Fibroblast of gingiva (primary cell): ENCODE measurements at regions not wholly inside any gene's neighbourhood (a gene's known extent, or its start where the extent isn't known, plus 50 kb on each side); places are given as distances from the start of the nearest gene placed in this dataset.
"Not testable (repeated sequence)": the region's sequence is repeated elsewhere in the genome, so short reads cannot be mapped to it uniquely, and the experiment has no call there.

Experiments
- DNase-seq: peaks from one replicate; pipeline ENCODE4 v3.0.0-alpha.2; 2011; ENCODE audit warnings: low read depth

DNA sequence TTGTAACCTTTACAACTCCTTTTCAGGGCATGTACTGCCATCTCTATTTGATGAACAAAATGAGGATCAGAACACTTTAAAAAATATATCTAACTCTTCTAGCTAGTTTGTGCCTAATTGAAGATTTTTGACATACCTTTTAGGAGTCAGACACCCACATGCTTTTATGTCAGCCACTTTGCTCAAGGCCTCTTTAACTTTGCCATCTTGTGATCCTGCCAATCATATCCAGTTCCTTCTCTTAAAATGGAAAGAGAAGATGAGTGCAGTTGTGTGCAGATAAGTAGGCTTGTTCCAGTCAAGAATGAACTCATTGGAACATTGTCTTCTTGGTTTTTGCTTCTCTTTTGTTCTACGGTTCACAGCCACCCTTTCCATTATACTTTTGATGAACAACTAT is 425.6 kb upstream of the TNC start:
- no peak for DNase-seq

DNA sequence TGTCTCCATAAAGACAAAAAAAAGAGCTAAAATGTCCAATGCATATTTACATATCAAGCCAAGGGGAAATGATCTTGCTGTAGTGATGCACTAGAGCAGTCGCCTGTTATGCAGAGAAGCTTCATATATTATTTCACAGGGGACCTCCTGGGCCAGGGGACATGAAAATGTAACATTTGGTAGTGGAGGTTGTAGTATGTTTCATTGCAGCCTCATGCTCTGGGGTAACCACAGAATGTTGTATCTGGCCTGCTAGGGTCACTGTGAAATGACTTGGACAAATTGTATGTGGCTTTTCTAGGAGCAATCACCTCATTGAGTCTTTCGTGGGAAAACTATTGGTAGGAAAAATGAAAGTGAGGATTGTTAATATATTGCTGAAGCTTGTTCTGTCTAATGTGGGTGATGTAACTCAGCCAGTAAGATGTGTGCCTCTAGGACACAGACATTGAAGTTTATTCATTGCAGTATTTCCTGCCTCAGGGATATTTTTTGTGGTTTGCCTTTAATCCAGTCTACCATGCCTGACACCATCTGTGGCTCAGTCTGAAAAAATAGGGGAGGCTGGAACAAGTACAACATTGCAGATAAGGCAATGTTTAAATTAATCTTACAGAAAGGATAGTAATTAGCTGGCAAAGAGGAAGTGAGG is 430.8 kb upstream of the TNC start:
- peak; percentile 27 for DNase-seq

DNA sequence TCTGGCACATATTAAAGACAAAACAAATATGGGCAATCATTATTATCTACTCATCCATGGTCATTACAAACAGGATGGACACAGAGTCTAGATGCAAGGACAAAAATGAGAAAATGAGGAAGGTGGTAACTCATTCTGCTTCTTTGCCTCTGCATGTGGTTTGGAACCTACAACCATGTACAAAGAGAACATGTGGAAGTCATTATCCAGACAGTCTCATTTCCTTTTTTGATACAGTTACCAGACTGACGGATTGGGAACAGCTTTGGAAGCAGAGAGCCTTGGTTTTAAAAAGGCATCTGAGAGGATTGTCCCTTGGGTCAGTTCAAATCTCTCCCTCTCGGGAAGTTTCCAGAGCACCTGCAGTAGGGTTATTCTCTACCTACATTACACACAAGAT is 433.4 kb upstream of the TNC start:
- peak; percentile 53 for DNase-seq

GRCh38 chr9:115553060-115553773 is 435.3 kb upstream of the TNC start:
- DNase-seq: no peak

GRCh38 chr9:115556432-115556831 is 438.5 kb upstream of the TNC start:
- DNase-seq: no peak

DNA sequence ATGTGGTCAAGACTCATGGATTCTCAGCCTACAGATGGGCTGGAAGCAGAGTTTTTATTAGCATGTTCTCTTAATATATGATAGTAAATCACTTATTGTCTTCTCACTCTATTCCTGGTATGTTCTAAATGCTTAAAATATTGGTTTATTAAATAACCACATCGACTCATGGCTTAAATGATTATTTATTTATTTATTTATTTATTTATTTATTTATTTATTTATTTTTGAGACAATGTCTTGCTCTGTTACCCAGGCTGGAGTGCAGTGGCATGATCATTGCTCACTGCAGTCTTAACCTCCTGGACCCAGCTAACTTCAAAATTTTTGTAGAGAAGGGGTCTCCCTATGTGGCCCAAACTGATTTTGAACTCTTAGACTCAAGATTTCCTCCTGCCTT is 457.2 kb upstream of the TNC start:
- no peak for DNase-seq

GRCh38 chr9:115585458-115585857 is 467.5 kb upstream of the TNC start:
- not testable (repeated sequence) for DNase-seq

DNA sequence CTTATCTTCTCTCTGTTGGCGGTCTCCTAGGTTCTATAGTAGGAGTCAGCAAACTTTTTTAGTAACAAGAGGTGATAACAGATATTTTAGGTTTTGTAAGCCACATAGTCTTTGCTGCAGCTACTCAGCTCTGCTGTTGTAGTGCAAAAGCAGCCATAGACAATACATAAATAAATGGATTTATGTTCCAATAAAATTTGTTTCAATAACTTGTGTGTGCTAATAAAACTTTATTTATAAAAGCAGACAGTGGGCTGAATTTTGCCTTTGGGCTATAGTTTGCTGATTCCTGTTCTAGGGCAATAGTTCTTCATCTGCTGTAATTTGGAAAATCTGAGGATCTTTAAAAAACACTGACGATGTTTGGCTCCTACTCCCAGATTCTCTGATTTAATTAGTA is 469.4 kb upstream of the TNC start:
- DNase-seq: no peak

- peak; percentile 93 for DNase-seq
Measured at GRCh38 chr9:115590011-115590410, 472.1 kb upstream of the TNC start.

DNA sequence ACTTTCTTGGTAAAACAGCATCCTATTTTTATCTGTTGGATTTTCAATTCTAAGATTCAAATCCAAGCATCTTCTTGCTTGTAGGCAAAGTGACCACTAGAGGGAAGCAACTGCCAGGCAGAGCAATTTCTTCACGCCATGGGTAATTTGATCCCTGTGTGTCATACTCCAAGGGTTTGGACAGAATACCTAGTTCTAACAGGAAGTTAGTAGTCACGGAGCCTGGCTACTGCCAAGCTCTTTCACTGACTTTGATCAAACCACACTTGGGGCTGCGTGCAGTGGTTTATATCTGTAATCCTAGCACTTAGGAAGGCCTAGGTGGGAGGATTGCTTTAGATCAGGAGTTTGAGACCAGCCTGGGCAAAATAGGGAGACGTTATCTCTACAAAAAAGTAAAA is 473.6 kb upstream of the TNC start:
- peak; percentile 99 for DNase-seq

GRCh38 chr9:115593587-115594091 is 475.7 kb upstream of the TNC start:
- peak; percentile 52 for DNase-seq

- DNase-seq: no peak
Measured at GRCh38 chr9:115594557-115594956, 476.6 kb upstream of the TNC start.

GRCh38 chr9:115596021-115596745 is 478.2 kb upstream of the TNC start:
- DNase-seq: peak; percentile 98

GRCh38 chr9:115596746-115597080 is 478.8 kb upstream of the TNC start:
- no peak for DNase-seq

DNA sequence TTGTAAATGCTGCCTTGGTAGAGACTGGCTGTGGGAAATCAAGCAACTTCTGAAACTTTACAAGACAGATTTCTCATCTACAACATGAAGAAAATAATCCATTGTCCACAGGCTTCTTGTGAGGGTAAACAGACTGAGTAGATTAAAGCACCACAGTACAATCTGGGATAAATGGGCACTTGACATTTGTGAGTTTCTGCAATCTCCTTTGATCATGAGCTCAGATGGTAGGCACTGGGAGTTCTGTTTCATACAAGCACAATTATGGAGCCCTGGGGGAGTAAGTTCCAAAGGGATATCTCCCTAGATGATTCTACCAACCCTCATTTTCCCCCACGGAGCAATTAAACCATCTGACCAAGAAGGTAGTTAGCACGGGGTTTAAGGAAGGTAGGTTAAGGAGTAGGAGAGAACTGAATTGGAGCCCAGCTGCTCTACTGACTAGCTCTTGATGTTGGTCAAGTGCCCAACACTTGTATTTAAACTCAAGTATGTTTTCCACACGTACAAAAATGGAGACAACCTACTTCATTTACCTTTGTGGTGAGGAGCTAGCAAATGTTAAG is 479.5 kb upstream of the TNC start:
- no peak for DNase-seq

DNA sequence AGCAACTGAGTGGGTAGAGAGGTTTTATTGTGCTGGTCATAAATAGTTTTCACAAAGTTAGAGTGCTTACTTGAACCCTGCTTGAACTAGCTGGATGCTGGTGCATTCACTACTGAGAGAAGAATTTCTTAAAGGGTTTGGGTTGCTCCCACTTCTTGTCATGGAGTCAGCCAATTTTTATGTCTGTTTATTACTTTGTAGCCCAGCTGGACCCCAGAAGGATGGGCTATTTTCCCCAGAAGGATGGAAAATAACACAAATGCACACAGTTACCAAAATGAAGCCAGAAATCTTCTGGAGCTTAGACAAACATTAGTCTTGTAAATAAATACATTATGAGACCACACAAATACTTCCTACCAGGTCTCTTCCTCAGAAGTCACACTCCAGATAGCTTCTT is 480.8 kb upstream of the TNC start:
- DNase-seq: no peak

GRCh38 chr9:115599898-115600297 is 481.9 kb upstream of the TNC start:
- no peak for DNase-seq

DNA sequence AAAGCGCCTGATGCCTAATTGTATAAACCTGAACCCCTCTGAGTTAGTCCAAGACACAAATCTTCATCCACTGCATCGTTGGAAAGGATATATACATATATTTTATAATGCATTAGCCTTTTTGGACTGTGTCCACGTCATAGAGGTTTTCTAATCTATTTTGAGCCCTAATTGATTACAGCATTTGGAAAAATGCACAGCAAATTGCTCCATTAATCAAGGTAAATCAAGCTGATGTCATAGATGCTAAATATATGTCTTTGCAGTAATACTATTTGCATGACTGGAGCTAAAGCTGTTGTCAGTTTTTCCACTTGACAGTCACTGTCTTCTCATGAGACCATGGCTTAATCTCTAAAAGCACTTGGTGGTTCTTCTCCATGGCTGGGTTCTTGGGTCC is 483.5 kb upstream of the TNC start:
- peak; percentile 12 for DNase-seq

- DNase-seq: peak; percentile 90
Measured at GRCh38 chr9:115604831-115605483, 487.0 kb upstream of the TNC start.

- peak; percentile 94 for DNase-seq
Measured at GRCh38 chr9:115606838-115607237, 488.9 kb upstream of the TNC start.

DNA sequence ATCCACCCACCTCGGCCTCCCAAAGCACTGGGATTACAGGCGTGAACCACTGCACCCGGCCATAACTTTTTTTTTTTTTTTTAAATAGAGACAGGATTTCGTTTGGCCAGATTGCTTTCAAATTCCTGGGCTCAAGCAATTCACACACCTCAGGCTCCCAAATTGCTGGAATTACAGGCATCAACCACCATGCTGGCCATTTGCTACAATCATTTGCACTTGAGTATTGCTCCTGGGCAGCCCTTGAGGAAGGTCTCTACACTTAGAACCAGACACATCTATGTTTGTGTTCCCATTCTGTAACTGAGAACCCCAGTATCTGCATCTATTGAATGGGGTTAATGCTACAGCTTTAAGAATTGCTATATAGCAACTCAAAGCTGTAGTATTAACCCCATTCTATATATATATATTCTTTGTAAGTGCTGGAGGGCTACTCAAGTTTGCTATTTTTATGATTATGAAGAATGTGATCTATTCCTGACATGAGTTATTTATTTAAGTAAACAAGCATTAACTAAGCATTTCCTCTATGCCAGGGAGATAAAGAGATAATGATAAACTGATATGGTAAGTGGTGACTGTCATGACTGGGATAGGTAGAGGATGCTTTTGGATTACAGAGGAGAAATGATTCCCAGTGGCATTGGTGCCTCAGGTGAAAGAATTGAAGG is 496.5 kb upstream of the TNC start:
- DNase-seq: no peak

DNA sequence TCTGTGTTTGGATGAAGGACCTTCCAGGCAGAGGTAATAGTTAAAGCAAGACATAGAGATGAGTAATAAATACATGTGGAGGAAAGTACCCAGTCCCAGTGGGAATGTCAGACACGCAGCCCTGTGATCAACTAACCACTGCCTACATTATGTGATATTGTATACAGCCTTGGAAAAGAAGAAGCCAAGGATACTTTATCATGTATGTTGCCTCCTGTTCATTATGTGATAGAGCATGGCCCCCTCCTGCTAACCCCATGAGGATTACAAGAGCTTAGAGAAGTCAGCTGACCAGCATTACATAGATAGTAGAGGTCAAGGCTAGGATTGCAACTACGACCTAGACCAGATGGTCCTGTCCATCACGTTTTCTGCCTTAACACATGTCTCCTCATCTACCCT is 497.0 kb upstream of the TNC start:
- DNase-seq: peak; percentile 38
